GM21526 (cell line): ENCODE measurements at regions not wholly inside any gene's neighbourhood (a gene's known extent, or its start where the extent isn't known, plus 50 kb on each side); places are given as distances from the start of the nearest gene placed in this dataset.
"Not testable (repeated sequence)": the region's sequence is repeated elsewhere in the genome, so short reads cannot be mapped to it uniquely, and the experiment has no call there.

Experiments used
- ATAC-seq: cut with Tn5 transposase; IDR thresholded peaks from one replicate; pipeline ENCODE4 v1.9.1; 2021; ENCODE audit warnings: moderate library complexity; ENCODE audit not compliant: unreplicated experiment, low FRiP score

DNA sequence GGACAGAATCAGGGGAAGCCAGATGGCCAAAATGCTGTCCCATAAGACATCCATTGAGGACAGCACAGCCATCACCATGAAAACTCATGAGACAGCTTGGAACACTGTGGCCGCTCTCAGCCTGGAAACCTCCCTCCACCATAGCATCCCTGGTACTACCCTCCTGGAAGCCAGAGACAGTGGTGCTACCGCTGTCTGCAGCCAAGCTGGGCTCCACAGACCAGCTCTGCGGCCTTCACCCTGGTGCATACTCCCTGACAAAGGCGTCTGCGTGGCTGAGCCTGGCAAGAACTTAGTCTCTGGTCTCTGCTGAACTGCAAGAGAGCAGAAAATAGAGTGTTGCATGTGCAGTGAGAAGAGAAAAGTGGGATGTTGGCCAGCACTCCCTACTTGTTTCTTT, 558.0 kb downstream of the C6orf118 start:
- no peak for ATAC-seq

- no peak for ATAC-seq
Observed at GRCh38 chr6:164750128-164750527, 559.3 kb downstream of the C6orf118 start.

- no peak for ATAC-seq
Observed at GRCh38 chr6:164749221-164750064, 560.0 kb downstream of the C6orf118 start.

GRCh38 chr6:164744301-164744700, 565.1 kb downstream of the C6orf118 start:
- no peak for ATAC-seq

- no peak for ATAC-seq
Observed at GRCh38 chr6:164741938-164742451, 567.4 kb downstream of the C6orf118 start.

DNA sequence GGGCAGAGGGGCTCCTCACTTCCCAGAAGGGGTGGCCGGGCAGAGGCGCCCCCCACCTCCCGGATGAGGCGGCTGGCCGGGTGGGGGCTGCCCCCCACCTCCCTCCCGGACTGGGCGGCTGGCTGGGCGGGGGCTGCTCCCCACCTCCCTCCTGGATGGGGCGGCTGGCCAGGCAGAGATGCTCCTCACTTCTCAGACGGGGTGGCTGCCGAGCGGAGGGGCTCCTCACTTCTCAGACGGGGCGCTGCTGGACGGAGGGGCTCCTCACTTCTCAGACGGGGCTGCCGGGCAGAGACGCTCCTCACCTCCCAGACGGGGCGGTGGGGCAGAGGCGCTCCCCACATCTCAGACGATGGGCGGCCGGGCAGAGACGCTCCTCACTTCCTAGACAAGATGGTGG, 573.3 kb downstream of the C6orf118 start:
- not testable (repeated sequence) for ATAC-seq

- ATAC-seq: no peak
Observed at GRCh38 chr6:164731539-164731938, 577.9 kb downstream of the C6orf118 start.

GRCh38 chr6:164721460-164721859, 587.9 kb downstream of the C6orf118 start:
- ATAC-seq: no peak

- no peak for ATAC-seq
Observed at GRCh38 chr6:164700497-164700896, 608.9 kb downstream of the C6orf118 start.

- ATAC-seq: no peak
Observed at GRCh38 chr6:164695896-164696295, 613.5 kb downstream of the C6orf118 start.

GRCh38 chr6:164694386-164694785, 615.0 kb downstream of the C6orf118 start:
- ATAC-seq: no peak

GRCh38 chr6:164693944-164694343, 615.5 kb downstream of the C6orf118 start:
- ATAC-seq: no peak

DNA sequence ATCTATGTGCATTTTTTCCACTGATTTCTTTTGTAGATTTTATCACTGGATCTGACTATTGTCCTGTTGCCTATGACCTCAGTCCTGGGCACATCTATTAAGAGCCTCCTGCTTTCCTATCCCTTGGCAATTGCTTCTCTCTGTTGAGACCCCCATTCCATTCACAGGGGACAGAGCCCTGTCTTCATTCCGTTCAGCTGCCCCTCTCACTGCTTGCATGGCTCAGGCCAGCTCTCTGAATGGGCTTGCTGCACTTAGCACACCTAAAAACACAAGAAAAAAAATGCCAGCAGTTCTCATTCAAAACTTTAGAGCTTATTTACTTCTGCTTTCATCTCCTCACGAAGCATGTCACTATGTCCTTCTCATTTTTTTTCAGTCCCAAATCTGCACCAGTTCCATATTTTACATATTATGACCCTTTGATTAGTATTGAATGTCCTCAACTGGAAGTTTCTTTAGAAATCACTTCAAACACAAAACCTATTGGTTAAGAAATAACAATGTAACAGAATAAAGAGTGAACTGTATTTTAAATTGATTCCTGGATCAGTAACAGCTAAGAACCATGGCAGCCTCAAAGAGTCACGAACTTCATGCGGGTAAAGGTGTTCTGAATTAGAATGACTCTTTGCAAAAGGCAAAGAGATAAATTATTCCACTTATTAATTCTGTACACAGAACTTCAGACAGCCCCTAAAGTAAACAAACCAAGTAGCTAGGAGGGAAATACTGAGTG, 616.5 kb downstream of the C6orf118 start:
- ATAC-seq: no peak

DNA sequence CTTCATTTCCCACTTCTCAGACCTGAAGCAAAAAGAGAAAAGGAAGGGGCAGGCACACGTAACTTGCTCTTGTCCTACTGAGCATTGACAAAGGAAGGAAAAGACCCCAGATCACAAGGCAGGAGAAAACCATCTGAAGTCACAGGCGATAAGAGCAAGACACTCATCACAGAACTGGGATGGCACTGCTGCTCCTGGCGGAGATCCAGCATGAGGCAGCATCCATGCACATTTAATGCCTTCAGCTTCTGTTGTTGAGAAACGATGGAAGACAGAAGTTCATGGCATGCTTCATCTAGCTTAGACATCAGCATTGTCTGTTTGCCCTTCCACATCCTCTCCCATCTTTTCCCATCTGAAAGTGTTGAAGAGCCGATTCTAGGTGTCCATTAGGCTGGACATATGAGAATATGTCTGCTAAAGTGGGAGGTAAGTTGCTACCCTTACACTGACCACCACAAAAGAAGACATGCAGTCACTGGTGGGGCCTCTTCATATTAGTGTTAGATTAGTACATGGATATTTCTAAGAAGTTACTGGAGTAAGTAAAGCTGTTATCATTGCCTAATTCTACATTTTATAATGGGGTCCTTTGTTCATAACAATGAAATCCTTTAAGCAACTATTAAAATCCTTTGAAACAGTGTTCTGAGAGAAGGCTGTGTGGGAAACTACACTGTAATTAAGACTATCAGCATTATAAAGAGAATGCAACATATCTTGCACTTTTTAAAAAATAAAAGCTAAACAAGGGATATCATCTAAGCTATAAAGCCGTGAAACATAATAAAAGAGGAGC, 618.5 kb downstream of the C6orf118 start:
- no peak for ATAC-seq

DNA sequence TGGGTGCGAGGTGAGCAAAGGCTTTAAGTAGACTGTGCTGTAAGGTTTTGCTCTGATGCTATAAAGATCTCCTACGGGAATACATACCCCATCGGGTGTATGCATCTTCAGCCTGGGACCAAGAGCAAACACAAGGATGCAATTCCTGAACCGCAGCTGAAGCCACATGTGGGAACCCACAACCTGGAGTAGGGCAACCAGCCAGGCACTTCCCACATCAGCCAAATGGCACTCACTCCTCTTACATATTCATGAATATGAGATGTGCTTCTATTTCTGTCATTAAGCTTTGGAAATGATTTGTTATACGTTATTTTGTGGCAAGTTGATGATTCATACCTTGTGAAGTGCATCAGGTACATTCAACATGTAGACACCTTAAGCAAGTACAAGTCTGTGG, 619.2 kb downstream of the C6orf118 start:
- no peak for ATAC-seq

- no peak for ATAC-seq
Observed at GRCh38 chr6:164665328-164665727, 644.1 kb downstream of the C6orf118 start.

- ATAC-seq: no peak
Observed at GRCh38 chr6:164663634-164664033, 645.8 kb downstream of the C6orf118 start.

- ATAC-seq: no peak
Observed at GRCh38 chr6:164661716-164662115, 647.7 kb downstream of the C6orf118 start.

GRCh38 chr6:164660781-164661180, 648.6 kb downstream of the C6orf118 start:
- ATAC-seq: no peak

GRCh38 chr6:164640956-164641355, 668.4 kb downstream of the C6orf118 start:
- ATAC-seq: no peak
